Cardiac fibroblast (primary cell): ENCODE measurements at regions not wholly inside any gene's neighbourhood (a gene's known extent, or its start where the extent isn't known, plus 50 kb on each side); places are given as distances from the start of the nearest gene placed in this dataset.

Experiments
- DNase-seq, 2 donors: peaks; one replicate each; pipeline versions ENCODE4 v3.0.0 to v3.0.0-alpha.2; 2010; ENCODE audit warnings: low read depth in 2 of 2
- H3K4me3 ChIP-seq, 2 donors: replicated peaks in 1 of 2; 1 replicate in 1 of 2; 2 replicates in 1 of 2; pipeline ENCODE4 v1.5.1; 2011; ENCODE audit warnings: low read depth in 2 of 2, low read length in 2 of 2, mild to moderate bottlenecking in 2 of 2, moderate library complexity in 1 of 2
- CTCF ChIP-seq: IDR thresholded peaks from one replicate; pipeline ENCODE4 v1.5.1; 2011; ENCODE audit warnings: low read depth, mild to moderate bottlenecking, low read length, inconsistent platforms

- H3K4me3 ChIP-seq: no peak overlapping the region
- peak in 1 of 2 donors; percentile 15 for DNase-seq
- TF ChIP-seq CTCF: no peak
Measured at GRCh38 chr5:164300295-164300694, 794.9 kb downstream of the MAT2B start.

- no peak for TF ChIP-seq CTCF
- DNase-seq: no peak
Measured at GRCh38 chr5:164301136-164301535, 795.7 kb downstream of the MAT2B start.

DNA sequence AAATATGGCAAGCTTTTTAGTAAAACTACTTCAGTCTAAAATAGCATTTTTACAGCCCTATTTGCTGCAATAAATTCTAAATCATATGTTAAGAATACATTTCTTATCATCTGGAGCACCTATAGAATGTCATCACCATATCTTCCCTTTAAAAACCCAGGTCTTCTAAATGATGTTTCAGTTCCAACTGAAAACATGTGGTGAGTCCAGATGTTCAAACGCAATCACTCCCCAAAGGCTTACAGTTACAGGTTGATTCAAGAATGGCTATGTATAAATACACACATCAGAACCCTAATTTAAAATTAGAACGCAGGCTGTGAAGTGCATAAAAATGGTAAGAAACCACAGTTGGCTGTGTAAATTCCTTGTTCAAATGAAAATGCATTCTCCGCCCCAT lies 796.3 kb downstream of the MAT2B start:
- TF ChIP-seq CTCF: no peak
- H3K4me3 ChIP-seq: no peak overlapping the region
- no peak for DNase-seq

More at GRCh38 chr5:164301136-164301535, 795.7 kb downstream of the MAT2B start:
- no peak overlapping the region for H3K4me3 ChIP-seq

- peak in 1 of 2 donors; percentile 41 for DNase-seq
- TF ChIP-seq CTCF: no peak
- H3K4me3 ChIP-seq: no peak overlapping the region
Measured at GRCh38 chr5:164302533-164303235, 797.3 kb downstream of the MAT2B start.

- no peak for TF ChIP-seq CTCF
- DNase-seq: peak in 1 of 2 donors; percentile 6
- H3K4me3 ChIP-seq: no peak overlapping the region
Measured at GRCh38 chr5:164303646-164304215, 798.3 kb downstream of the MAT2B start.

- TF ChIP-seq CTCF: no peak
- peak; percentile 45 to 67 for DNase-seq
- H3K4me3 ChIP-seq: no peak overlapping the region
Measured at GRCh38 chr5:164306662-164307061, 801.2 kb downstream of the MAT2B start.
